ENCODE measurements at regions not wholly inside any gene's neighbourhood (a gene's known extent, or its start where the extent isn't known, plus 50 kb on each side); places are given as distances from the start of the nearest gene placed in this dataset.

- Histone ChIP-seq H3K4me3 (peak overlapping the region; percentile 11), H3K9me3 (replicated peaks) (no peaks in the 10 kb centered on the region), H3K27ac (replicated peaks) (peak overlapping the region; percentile 71), H3K4me1 (peaks cover 38% of the 10 kb centered on the region), H3K27me3 (ENCODE audit: low read depth) (peaks cover 19% of the 10 kb centered on the region), H3K36me3 (no peaks in the 10 kb centered on the region)
- DNase-seq: no peak
- TF ChIP-seq CTCF (IDR thresholded peaks at IDR 0.05; ENCODE audit: borderline replicate concordance): no peak
- intact Hi-C loops (cut with micrococcal nuclease): no loop called here
Measured at GRCh38 chr17:6325741-6326140, 109.2 kb downstream of the AIPL1 start.

GRCh38 chr17:6325051-6325450 lies 109.9 kb downstream of the AIPL1 start:
- Histone ChIP-seq H3K4me1 (peaks cover 38% of the 10 kb centered on the region), H3K27ac (replicated peaks) (peak overlapping the region; percentile 71), H3K4me3 (no peak overlapping the region), H3K36me3 (no peaks in the 10 kb centered on the region), H3K9me3 (replicated peaks) (no peaks in the 10 kb centered on the region), H3K27me3 (ENCODE audit: low read depth) (peaks cover 19% of the 10 kb centered on the region)
- DNase-seq: no peak
- no peak for TF ChIP-seq CTCF (IDR thresholded peaks at IDR 0.05; ENCODE audit: borderline replicate concordance)
- intact Hi-C loops (cut with micrococcal nuclease): no loop called here

GRCh38 chr17:6323626-6324356 lies 111.1 kb downstream of the AIPL1 start:
- DNase-seq: no peak
- Histone ChIP-seq H3K9me3 (replicated peaks) (no peaks in the 10 kb centered on the region), H3K27me3 (ENCODE audit: low read depth) (peaks cover 19% of the 10 kb centered on the region), H3K36me3 (no peaks in the 10 kb centered on the region), H3K27ac (replicated peaks) (peak overlapping the region; percentile 71), H3K4me1 (peaks cover 38% of the 10 kb centered on the region), H3K4me3 (peak overlapping the region; percentile 29)
- no peak for TF ChIP-seq CTCF (IDR thresholded peaks at IDR 0.05; ENCODE audit: borderline replicate concordance)
- intact Hi-C loops (cut with micrococcal nuclease): no loop called here

- intact Hi-C loops (cut with micrococcal nuclease): no loop called here
- no peak for TF ChIP-seq CTCF (IDR thresholded peaks at IDR 0.05; ENCODE audit: borderline replicate concordance)
- H3K36me3 ChIP-seq: no peaks in the 10 kb centered on the region
- DNase-seq: no peak
- no peak overlapping the region for H3K4me3 ChIP-seq
- H3K27me3 ChIP-seq (ENCODE audit: low read depth): peaks cover 19% of the 10 kb centered on the region
- peaks cover 31% of the 10 kb centered on the region for H3K4me1 ChIP-seq
- H3K27ac ChIP-seq (replicated peaks): no peak overlapping the region
- no peaks in the 10 kb centered on the region for H3K9me3 ChIP-seq (replicated peaks)
Measured at GRCh38 chr17:6322316-6322715, 112.6 kb downstream of the AIPL1 start.

- H3K36me3 ChIP-seq: no peaks in the 10 kb centered on the region
- DNase-seq: no peak
- H3K4me3 ChIP-seq: no peak overlapping the region
- intact Hi-C loops (cut with micrococcal nuclease): no loop called here
- H3K27me3 ChIP-seq (ENCODE audit: low read depth): peaks cover 45% of the 10 kb centered on the region
- H3K4me1 ChIP-seq: no peaks in the 10 kb centered on the region
- no peak for TF ChIP-seq CTCF (IDR thresholded peaks at IDR 0.05; ENCODE audit: borderline replicate concordance)
- H3K27ac ChIP-seq (replicated peaks): no peak overlapping the region
- no peaks in the 10 kb centered on the region for H3K9me3 ChIP-seq (replicated peaks)
Measured at GRCh38 chr17:6314311-6314710, 120.6 kb downstream of the AIPL1 start.
